T-cell (primary cell): ENCODE measurements at regions not wholly inside any gene's neighbourhood (a gene's known extent, or its start where the extent isn't known, plus 50 kb on each side); places are given as distances from the start of the nearest gene placed in this dataset.
"Not testable (repeated sequence)": the region's sequence is repeated elsewhere in the genome, so short reads cannot be mapped to it uniquely, and the experiment has no call there.

Experiments used
- ATAC-seq, 4 experiments: fragments of 200-7000 bp in 3 of 4; fragments of 150-1000 bp in 1 of 4; cut with Tn5 transposase; replicated peaks in 1 of 4; 1 replicate in 3 of 4; 2 replicates in 1 of 4; pipeline ENCODE4 v1.10.0; 2021; ENCODE audit warnings: moderate library complexity in 3 of 4, mild to moderate bottlenecking in 2 of 4, moderate number of reproducible peaks in 1 of 4
- CTCF ChIA-PET, 2 donors: fragments of 300-600 bp; sonication (Branson Sonifier 250); formaldehyde crosslinking; loops; one replicate each; lab custom pipeline; 2022; ENCODE audit warnings: antibody characterized with exemption in 2 of 2; lab: Charles Lee
- POLR2A ChIA-PET, 2 donors: fragments of 300-600 bp; sonication (Branson Sonifier 250); formaldehyde crosslinking; loops; one replicate each; lab custom pipeline; 2022; ENCODE audit warnings: antibody characterized with exemption in 2 of 2; lab: Charles Lee
- DNase-seq, 35 experiments: peaks; one replicate each; pipeline versions ENCODE4 v3.0.0 to v3.0.0-alpha.2; 2013 to 2023
- H3K27ac ChIP-seq: one replicate; pipeline ENCODE4 v1.5.1; 2013; ENCODE audit warnings: low read length
- H3K27me3 ChIP-seq, 2 experiments: replicated peaks in 1 of 2; 1 replicate in 1 of 2; 2 replicates in 1 of 2; pipeline versions ENCODE4 v1.6.1 to v1.7.0; 2013; ENCODE audit warnings: low read length in 1 of 2, mixed read lengths in 1 of 2; ENCODE audit not compliant: control insufficient read depth in 2 of 2, insufficient read depth in 2 of 2; ENCODE audit errors: extremely low read depth in 1 of 2
- H3K36me3 ChIP-seq, 2 donors: 1 replicate in 1 of 2; 2 replicates in 1 of 2; pipeline versions ENCODE4 v1.6.1 to v1.7.0; 2013; ENCODE audit warnings: low read length in 1 of 2; ENCODE audit not compliant: control insufficient read depth in 2 of 2, insufficient read depth in 1 of 2; ENCODE audit errors: extremely low read depth in 1 of 2
- H3K4me1 ChIP-seq, 2 experiments: 1 replicate in 1 of 2; 2 replicates in 1 of 2; pipeline versions ENCODE4 v1.6.1 to v1.7.0; 2013; ENCODE audit warnings: low read length in 2 of 2, mixed read lengths in 1 of 2; ENCODE audit not compliant: insufficient read depth in 2 of 2, control insufficient read depth in 1 of 2; ENCODE audit errors: extremely low read depth in 1 of 2
- H3K4me3 ChIP-seq, 2 donors: 1 replicate in 1 of 2; 2 replicates in 1 of 2; pipeline versions ENCODE4 v1.5.1 to v1.7.0; 2013; ENCODE audit warnings: mild to moderate bottlenecking in 2 of 2, low read length in 1 of 2, moderate library complexity in 1 of 2; ENCODE audit not compliant: control insufficient read depth in 1 of 2; ENCODE audit errors: extremely low read depth in 1 of 2
- H3K9me3 ChIP-seq: 2 replicates; pipeline ENCODE4 v1.7.0; 2013
- H3K27ac Mint-ChIP-seq, 2 donors: one replicate each; pipeline ENCODE4 v1.8.0; 2020 to 2021; ENCODE audit warnings: mild to moderate bottlenecking in 2 of 2, mixed read lengths in 2 of 2
- H3K27me3 Mint-ChIP-seq, 2 donors: one replicate each; pipeline ENCODE4 v1.8.0; 2021 to 2022; ENCODE audit warnings: mixed read lengths in 2 of 2
- H3K36me3 Mint-ChIP-seq: one replicate; pipeline ENCODE4 v1.8.0; 2021; ENCODE audit warnings: mixed read lengths
- H3K4me1 Mint-ChIP-seq, 3 donors: one replicate each; pipeline ENCODE4 v1.8.0; 2020 to 2022; ENCODE audit warnings: mixed read lengths in 3 of 3, mild to moderate bottlenecking in 1 of 3
- H3K4me3 Mint-ChIP-seq, 3 donors: one replicate each; pipeline ENCODE4 v1.8.0; 2020 to 2022; ENCODE audit warnings: mild to moderate bottlenecking in 3 of 3, mixed read lengths in 3 of 3, moderate library complexity in 3 of 3
- H3K9me3 Mint-ChIP-seq, 3 donors: one replicate each; pipeline ENCODE4 v1.8.0; 2020 to 2022; ENCODE audit warnings: mixed read lengths in 3 of 3
- WGBS: methylation state at CpG from one replicate; pipeline ENCODE4 v1.1.5; 2013; ENCODE audit warnings: missing lambda C conversion rate; ENCODE audit not compliant: insufficient coverage; 5-methylcytosine and 5-hydroxymethylcytosine counted together

GRCh38 chr22:23436354-23437106 lies 143.6 kb downstream of the IGLL1 start:
- H3K36me3 ChIP-seq, ATAC-seq, H3K4me3 ChIP-seq, DNase-seq, CTCF ChIA-PET, H3K4me3 Mint-ChIP-seq, H3K27ac Mint-ChIP-seq, H3K27ac ChIP-seq, H3K9me3 Mint-ChIP-seq, H3K9me3 ChIP-seq, POLR2A ChIA-PET, H3K36me3 Mint-ChIP-seq: not testable (repeated sequence)
- WGBS: 89% methylated on average over 10 of the region's 23 CpGs
- H3K4me1 Mint-ChIP-seq: peaks cover 7 to 12% (median 11%) of the 10 kb centered on the region in 3 donors
- H3K4me1 ChIP-seq: peaks cover 0 to 13% of the 10 kb centered on the region in 2 experiments
- peaks cover 0 to 19% of the 10 kb centered on the region in 2 donors for H3K27me3 Mint-ChIP-seq
- peaks cover 0 to 23% of the 10 kb centered on the region in 2 experiments for H3K27me3 ChIP-seq

GRCh38 chr22:23435186-23435585 lies 144.9 kb downstream of the IGLL1 start:
- H3K27me3 Mint-ChIP-seq: peaks cover 0 to 20% of the 10 kb centered on the region in 2 donors
- WGBS: 94% methylated on average over 7 of the region's 16 CpGs
- H3K4me3 ChIP-seq, POLR2A ChIA-PET, CTCF ChIA-PET, H3K27ac ChIP-seq, H3K9me3 Mint-ChIP-seq, H3K9me3 ChIP-seq, H3K36me3 ChIP-seq, H3K4me3 Mint-ChIP-seq, H3K36me3 Mint-ChIP-seq, DNase-seq, ATAC-seq, H3K27ac Mint-ChIP-seq: not testable (repeated sequence)
- Histone ChIP-seq H3K27me3 (peaks cover 0 to 27% of the 10 kb centered on the region in 2 experiments), H3K4me1 (peaks cover 0 to 13% of the 10 kb centered on the region in 2 experiments)
- H3K4me1 Mint-ChIP-seq: peaks cover 7 to 16% (median 11%) of the 10 kb centered on the region in 3 donors

GRCh38 chr22:23434198-23434830 lies 145.8 kb downstream of the IGLL1 start:
- peaks cover 10% of the 10 kb centered on the region for H3K36me3 Mint-ChIP-seq
- POLR2A ChIA-PET, H3K4me3 ChIP-seq, H3K27ac ChIP-seq, DNase-seq, ATAC-seq, CTCF ChIA-PET, H3K9me3 ChIP-seq, H3K36me3 ChIP-seq: not testable (repeated sequence)
- peak overlapping the region in 1 of 2 donors; percentile 36 for H3K27ac Mint-ChIP-seq
- WGBS: 95% methylated on average over 22 of the region's 29 CpGs
- peaks cover 7 to 16% (median 11%) of the 10 kb centered on the region in 3 donors for H3K4me1 Mint-ChIP-seq
- H3K4me1 ChIP-seq: peaks cover 0 to 13% of the 10 kb centered on the region in 2 experiments
- H3K27me3 ChIP-seq: peaks cover 0 to 27% of the 10 kb centered on the region in 2 experiments
- peaks cover 0 to 20% of the 10 kb centered on the region in 2 donors for H3K27me3 Mint-ChIP-seq
- H3K4me3 Mint-ChIP-seq: peak overlapping the region in 2 of 3 donors; percentile 34 to 78
- peaks cover 8 to 11% (median 10%) of the 10 kb centered on the region in 3 donors for H3K9me3 Mint-ChIP-seq

GRCh38 chr22:23433127-23434005 lies 146.7 kb downstream of the IGLL1 start:
- H3K36me3 ChIP-seq, H3K27ac Mint-ChIP-seq, H3K4me3 ChIP-seq, H3K27ac ChIP-seq, H3K9me3 ChIP-seq, POLR2A ChIA-PET, CTCF ChIA-PET: not testable (repeated sequence)
- Mint-ChIP-seq H3K4me3 (peak overlapping the region; percentile 52 to 78 (median 66)), H3K27me3 (peaks cover 0 to 14% of the 10 kb centered on the region in 2 donors), H3K9me3 (peaks cover 8 to 11% (median 10%) of the 10 kb centered on the region in 3 donors), H3K36me3 (peaks cover 10% of the 10 kb centered on the region), H3K4me1 (peaks cover 7 to 16% (median 11%) of the 10 kb centered on the region in 3 donors)
- H3K4me1 ChIP-seq: peaks cover 0 to 13% of the 10 kb centered on the region in 2 experiments
- WGBS: 33% methylated on average over 12 of the region's 35 CpGs
- H3K27me3 ChIP-seq: peaks cover 0 to 27% of the 10 kb centered on the region in 2 experiments
- peak; percentile 96 to 99 (median 98) for ATAC-seq
- peak in 32 of 35 experiments; percentile 6 to 63 (median 30) for DNase-seq

GRCh38 chr22:23432719-23433118 lies 147.4 kb downstream of the IGLL1 start:
- H3K27me3 ChIP-seq: peaks cover 0 to 27% of the 10 kb centered on the region in 2 experiments
- H3K9me3 Mint-ChIP-seq: peaks cover 8 to 15% (median 10%) of the 10 kb centered on the region in 3 donors
- peaks cover 7 to 16% (median 11%) of the 10 kb centered on the region in 3 donors for H3K4me1 Mint-ChIP-seq
- peaks cover 0 to 13% of the 10 kb centered on the region in 2 experiments for H3K4me1 ChIP-seq
- H3K36me3 ChIP-seq, ATAC-seq, H3K27ac ChIP-seq, POLR2A ChIA-PET, H3K4me3 ChIP-seq, H3K9me3 ChIP-seq, DNase-seq, H3K27ac Mint-ChIP-seq, CTCF ChIA-PET: not testable (repeated sequence)
- peaks cover 12% of the 10 kb centered on the region for H3K36me3 Mint-ChIP-seq
- H3K27me3 Mint-ChIP-seq: peaks cover 0 to 13% of the 10 kb centered on the region in 2 donors
- 79% methylated on average over 7 of the region's 10 CpGs for WGBS
- H3K4me3 Mint-ChIP-seq: peak overlapping the region; percentile 52 to 78 (median 66)
